ENCODE measurements at regions not wholly inside any gene's neighbourhood (a gene's known extent, or its start where the extent isn't known, plus 50 kb on each side); places are given as distances from the start of the nearest gene placed in this dataset.

DNA sequence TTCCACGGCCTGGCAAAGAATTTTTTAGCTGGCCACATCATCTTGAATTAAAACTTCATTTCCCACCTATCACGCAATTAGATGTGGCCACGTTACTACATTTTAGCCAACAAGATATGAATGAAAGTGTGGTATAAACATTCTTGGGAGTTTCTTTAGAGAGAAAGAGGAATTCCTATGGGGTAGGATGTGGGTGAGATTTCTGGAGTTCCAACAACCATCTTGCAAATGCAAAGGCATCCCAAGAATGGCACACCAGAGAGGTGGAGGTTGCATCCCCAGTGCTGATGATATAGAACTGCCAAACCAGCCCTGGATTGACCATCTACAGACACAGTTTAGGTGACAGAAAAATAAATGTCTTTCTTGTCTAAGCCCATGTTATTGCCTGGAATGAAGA, 66.3 kb upstream of the AKAP13 start:
- TF ChIP-seq, protein P1, sequence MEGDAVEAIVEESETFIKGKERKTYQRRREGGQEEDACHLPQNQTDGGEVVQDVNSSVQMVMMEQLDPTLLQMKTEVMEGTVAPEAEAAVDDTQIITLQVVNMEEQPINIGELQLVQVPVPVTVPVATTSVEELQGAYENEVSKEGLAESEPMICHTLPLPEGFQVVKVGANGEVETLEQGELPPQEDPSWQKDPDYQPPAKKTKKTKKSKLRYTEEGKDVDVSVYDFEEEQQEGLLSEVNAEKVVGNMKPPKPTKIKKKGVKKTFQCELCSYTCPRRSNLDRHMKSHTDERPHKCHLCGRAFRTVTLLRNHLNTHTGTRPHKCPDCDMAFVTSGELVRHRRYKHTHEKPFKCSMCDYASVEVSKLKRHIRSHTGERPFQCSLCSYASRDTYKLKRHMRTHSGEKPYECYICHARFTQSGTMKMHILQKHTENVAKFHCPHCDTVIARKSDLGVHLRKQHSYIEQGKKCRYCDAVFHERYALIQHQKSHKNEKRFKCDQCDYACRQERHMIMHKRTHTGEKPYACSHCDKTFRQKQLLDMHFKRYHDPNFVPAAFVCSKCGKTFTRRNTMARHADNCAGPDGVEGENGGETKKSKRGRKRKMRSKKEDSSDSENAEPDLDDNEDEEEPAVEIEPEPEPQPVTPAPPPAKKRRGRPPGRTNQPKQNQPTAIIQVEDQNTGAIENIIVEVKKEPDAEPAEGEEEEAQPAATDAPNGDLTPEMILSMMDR (IDR thresholded peaks at IDR 0.05) = no peak
- TF ChIP-seq POLR2A (IDR thresholded peaks at IDR 0.05) = no peak

Measured in thyroid gland (tissue), 4 donors.